ENCODE measurements at regions not wholly inside any gene's neighbourhood (a gene's known extent, or its start where the extent isn't known, plus 50 kb on each side); places are given as distances from the start of the nearest gene placed in this dataset.
A peak's percentile ranks its signal among the peaks of the same experiment; 100 is the strongest.

DNA sequence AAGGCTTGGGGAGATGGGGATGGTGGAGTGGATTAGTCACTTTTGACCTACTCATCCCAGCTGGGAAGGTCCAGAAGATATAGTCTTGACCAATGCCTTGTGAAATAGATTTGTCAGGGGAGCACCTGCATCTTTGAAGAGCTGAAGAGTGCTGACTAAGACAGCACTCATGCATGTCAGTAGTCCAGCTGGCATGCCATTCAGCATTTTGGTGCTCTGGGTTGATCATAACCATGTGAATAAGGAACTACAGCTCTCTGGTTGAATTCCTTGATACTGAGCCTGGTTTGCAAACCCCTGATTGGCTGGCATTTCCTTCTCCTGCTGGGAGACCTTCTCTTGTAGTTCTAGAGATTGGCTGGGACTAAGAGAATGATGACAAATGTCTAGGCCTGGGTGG is 106.8 kb upstream of the ALX4 start:
- TF ChIP-seq, protein P1, sequence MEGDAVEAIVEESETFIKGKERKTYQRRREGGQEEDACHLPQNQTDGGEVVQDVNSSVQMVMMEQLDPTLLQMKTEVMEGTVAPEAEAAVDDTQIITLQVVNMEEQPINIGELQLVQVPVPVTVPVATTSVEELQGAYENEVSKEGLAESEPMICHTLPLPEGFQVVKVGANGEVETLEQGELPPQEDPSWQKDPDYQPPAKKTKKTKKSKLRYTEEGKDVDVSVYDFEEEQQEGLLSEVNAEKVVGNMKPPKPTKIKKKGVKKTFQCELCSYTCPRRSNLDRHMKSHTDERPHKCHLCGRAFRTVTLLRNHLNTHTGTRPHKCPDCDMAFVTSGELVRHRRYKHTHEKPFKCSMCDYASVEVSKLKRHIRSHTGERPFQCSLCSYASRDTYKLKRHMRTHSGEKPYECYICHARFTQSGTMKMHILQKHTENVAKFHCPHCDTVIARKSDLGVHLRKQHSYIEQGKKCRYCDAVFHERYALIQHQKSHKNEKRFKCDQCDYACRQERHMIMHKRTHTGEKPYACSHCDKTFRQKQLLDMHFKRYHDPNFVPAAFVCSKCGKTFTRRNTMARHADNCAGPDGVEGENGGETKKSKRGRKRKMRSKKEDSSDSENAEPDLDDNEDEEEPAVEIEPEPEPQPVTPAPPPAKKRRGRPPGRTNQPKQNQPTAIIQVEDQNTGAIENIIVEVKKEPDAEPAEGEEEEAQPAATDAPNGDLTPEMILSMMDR (IDR thresholded peaks at IDR 0.05; ENCODE audit: insufficient read depth, low read depth, low read length, missing control alignments): no peak
- DNase-seq (ENCODE audit: low read depth): peak; percentile 19
- no peak overlapping the region for H3K4me3 ChIP-seq (ENCODE audit: low read length)

DNA sequence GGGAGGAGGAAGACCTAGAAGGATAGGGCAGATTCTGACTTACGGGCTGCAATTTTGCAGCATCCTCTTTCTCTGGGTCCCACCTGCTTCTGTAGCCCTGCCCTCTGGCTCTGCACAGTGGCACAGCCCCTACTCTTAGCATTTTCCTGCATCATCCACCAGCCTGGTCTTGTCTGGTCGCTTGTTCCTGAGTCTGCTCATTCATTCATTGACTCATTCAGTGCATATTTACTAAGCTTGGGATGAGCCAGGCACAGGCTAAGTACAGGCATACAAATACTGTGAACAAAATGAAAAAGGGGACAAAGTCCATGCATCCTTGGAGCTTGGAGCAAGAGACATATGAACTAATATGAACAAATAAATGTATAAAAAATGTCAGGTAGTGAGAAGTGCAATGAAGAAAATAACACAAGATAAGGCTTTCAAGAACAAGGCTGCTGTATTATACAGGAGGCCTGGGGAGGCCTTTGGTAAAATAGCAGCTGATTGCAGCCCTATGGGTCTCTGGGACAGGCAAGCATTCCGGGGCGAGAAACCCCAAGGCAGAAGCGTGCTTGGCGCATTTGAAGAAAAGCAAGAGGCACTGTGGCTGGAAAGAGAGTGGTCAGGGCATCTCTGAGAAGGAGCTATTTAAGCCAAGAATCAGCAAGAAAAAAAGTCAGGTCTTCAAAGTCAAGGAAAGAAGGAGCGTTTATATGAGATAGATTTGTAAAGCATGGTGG is 108.0 kb upstream of the ALX4 start:
- DNase-seq (ENCODE audit: low read depth): peak; percentile 41
- no peak overlapping the region for H3K4me3 ChIP-seq (ENCODE audit: low read length)
- TF ChIP-seq, protein P1 (IDR thresholded peaks at IDR 0.05; ENCODE audit: insufficient read depth, low read depth, low read length, missing control alignments): no peak

DNA sequence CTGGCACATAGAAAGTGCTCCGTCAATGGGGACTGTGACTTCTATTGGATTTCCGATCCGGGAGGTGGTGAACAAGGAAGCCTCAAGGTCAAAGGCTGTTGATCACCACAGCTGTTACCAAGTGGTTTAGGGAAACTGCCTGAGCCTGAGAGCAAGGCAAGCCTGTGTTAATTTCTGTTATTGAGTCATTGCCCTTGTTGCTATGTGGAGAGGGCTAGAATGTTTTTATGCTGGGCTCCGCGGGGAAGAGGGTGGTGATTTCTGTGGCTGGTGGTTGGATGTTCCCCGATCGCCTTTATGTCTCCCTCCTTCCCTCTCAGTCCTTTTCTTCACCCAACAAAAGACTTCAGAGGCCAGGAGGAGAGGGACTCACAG is 108.5 kb upstream of the ALX4 start:
- TF ChIP-seq, protein P1 (IDR thresholded peaks at IDR 0.05; ENCODE audit: insufficient read depth, low read depth, low read length, missing control alignments): no peak
- DNase-seq (ENCODE audit: low read depth): no peak
- H3K4me3 ChIP-seq (ENCODE audit: low read length): no peak overlapping the region

DNA sequence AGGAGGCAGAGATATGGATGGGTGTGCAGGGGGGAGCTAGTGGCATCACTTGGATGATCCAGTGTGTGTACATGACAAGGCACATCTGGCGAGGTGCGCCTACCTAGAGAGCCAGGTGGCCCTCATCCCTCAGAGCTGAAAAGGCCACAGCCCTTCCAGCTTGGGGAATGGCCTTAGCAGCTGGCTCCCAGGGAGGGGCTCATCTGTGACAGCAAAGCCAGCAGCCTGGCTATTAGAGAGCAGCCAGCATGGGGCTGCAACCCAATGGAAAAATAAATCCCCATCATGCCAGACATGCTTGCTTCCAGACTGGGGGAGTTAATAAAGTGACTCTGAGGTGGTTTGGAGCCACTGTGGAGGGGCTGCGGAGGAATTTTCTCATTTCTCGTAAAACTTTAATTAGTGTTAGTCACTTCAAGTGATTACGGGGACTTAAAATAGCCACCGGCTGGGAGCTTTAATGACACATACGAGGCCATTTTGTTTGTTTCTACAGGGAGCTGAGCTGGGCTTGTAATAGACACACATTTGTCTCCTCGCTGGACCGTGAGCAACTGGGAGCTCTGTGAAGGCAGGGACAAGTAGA is 111.2 kb upstream of the ALX4 start:
- DNase-seq (ENCODE audit: low read depth): no peak
- TF ChIP-seq, protein P1 (IDR thresholded peaks at IDR 0.05; ENCODE audit: insufficient read depth, low read depth, low read length, missing control alignments): no peak
- no peak overlapping the region for H3K4me3 ChIP-seq (ENCODE audit: low read length)

DNA sequence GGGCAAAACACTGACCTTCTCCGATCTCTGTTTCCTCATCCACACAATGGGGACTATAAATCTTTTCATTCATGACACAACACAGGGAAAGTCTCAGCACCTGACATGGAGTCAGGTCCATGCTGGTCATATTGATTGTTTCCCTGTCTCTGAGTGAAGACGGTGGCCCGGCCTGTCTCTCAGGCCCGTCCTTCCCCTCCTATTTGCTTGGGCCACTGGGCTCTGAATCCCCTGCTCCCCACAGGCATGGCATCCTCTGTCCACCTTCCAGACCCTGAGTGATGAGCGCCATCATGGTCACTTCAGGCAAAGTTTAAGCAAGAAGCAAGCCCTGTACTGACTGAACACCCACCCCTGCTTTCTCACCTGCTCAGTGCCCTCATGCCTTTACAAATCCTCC is 113.3 kb upstream of the ALX4 start:
- H3K4me3 ChIP-seq (ENCODE audit: low read length): no peak overlapping the region
- DNase-seq (ENCODE audit: low read depth): no peak
- TF ChIP-seq, protein P1 (IDR thresholded peaks at IDR 0.05; ENCODE audit: insufficient read depth, low read depth, low read length, missing control alignments): no peak

DNA sequence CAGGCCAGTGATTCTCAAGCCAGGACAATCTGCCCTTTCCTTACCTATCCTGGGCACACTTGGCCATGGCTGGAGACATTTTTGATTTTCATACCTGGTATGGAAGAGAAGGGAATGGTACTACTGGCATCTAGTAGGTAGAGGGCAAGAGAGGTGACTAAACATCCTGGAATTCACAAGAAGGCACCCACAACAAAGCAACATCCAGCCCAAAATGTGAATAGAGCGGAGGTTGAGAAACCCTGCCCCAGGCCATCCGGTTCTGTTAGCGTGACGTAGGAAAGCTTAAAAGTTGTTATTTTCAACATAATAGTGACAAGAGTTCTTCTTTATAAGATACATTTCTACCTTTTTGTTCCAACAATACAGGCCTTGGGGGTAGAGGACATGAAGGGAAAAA is 114.9 kb upstream of the ALX4 start:
- H3K4me3 ChIP-seq (ENCODE audit: low read length): no peak overlapping the region
- TF ChIP-seq, protein P1 (IDR thresholded peaks at IDR 0.05; ENCODE audit: insufficient read depth, low read depth, low read length, missing control alignments): no peak
- peak; percentile 7 for DNase-seq (ENCODE audit: low read depth)

DNA sequence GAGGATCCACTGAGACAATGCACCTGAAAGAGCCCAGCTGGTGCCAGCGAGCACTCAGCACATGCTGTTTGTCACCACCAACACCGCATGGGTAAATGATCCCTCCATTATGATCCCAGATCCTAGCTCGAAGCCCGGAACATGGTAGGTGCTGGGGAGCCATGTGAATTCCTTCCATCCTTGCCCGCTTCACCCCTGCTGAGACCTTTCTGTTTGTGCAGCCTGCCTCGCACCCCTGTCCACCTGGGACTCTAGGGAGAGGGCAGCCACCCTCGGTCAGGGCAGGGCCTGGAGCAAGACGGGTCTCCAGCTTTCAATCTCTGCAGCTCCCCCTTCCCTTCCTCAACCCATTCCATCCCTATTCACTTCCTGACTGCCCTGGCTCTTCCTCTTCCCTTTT is 116.2 kb upstream of the ALX4 start:
- no peak overlapping the region for H3K4me3 ChIP-seq (ENCODE audit: low read length)
- TF ChIP-seq, protein P1 (IDR thresholded peaks at IDR 0.05; ENCODE audit: insufficient read depth, low read depth, low read length, missing control alignments): no peak
- DNase-seq (ENCODE audit: low read depth): no peak

All from epithelial cell of esophagus (primary cell).